Right cardiac atrium (tissue), 5 donors: ENCODE measurements at regions not wholly inside any gene's neighbourhood (a gene's known extent, or its start where the extent isn't known, plus 50 kb on each side); places are given as distances from the start of the nearest gene placed in this dataset.

Source experiments
- ATAC-seq, 2 donors: fragments of 200-7000 bp; cut with Tn5 transposase; one replicate each; pipeline versions ENCODE4 v1.8.0 to v1.9.1; 2020; ENCODE audit warnings: moderate library complexity in 2 of 2, mild to moderate bottlenecking in 1 of 2
- DNase-seq, 3 donors: peaks; one replicate each; pipeline ENCODE4 v3.0.0-alpha.2; 2020
- H3K27ac ChIP-seq: one replicate; pipeline ENCODE4 v1.5.1; 2013; ENCODE audit warnings: mild to moderate bottlenecking, low read length, control low read depth, moderate library complexity
- H3K27me3 ChIP-seq: one replicate; pipeline ENCODE4 v1.6.1; 2013; ENCODE audit not compliant: control insufficient read depth, insufficient read depth
- H3K4me1 ChIP-seq: one replicate; pipeline ENCODE4 v1.6.1; 2013; ENCODE audit warnings: low read length; ENCODE audit not compliant: control insufficient read depth, insufficient read depth
- H3K4me3 ChIP-seq: one replicate; pipeline ENCODE4 v1.5.1; 2013; ENCODE audit warnings: low read length, control low read depth
- H3K9me3 ChIP-seq: one replicate; pipeline ENCODE4 v1.6.1; 2013; ENCODE audit warnings: low read length; ENCODE audit not compliant: control insufficient read depth
- WGBS: extraction: QIAGEN DNeasy Blood & Tissue Kit; methylation state at CpG from one replicate; pipeline ENCODE4 v1.1.7; 2013; 5-methylcytosine and 5-hydroxymethylcytosine counted together
- intact Hi-C, 4 donors: fragments of 100-400 bp; cut with DNase I; formaldehyde crosslinking; loops; one replicate each; pipeline versions ENCODE4 v1.11.0 to v1.14.0; 2022 to 2023
- donor health status: healthy with polysubstance abuse.
- donor health status: DM: no; HTN: yes; CAD: no.
- donor health status: DM: no; HTN: no; CAD: no.
- donor health status: DM: no; HTN: yes; CAD: no; lungs with severe emphysema.
- donor health status: DM: yes; HTN: yes; CAD: no.

DNA sequence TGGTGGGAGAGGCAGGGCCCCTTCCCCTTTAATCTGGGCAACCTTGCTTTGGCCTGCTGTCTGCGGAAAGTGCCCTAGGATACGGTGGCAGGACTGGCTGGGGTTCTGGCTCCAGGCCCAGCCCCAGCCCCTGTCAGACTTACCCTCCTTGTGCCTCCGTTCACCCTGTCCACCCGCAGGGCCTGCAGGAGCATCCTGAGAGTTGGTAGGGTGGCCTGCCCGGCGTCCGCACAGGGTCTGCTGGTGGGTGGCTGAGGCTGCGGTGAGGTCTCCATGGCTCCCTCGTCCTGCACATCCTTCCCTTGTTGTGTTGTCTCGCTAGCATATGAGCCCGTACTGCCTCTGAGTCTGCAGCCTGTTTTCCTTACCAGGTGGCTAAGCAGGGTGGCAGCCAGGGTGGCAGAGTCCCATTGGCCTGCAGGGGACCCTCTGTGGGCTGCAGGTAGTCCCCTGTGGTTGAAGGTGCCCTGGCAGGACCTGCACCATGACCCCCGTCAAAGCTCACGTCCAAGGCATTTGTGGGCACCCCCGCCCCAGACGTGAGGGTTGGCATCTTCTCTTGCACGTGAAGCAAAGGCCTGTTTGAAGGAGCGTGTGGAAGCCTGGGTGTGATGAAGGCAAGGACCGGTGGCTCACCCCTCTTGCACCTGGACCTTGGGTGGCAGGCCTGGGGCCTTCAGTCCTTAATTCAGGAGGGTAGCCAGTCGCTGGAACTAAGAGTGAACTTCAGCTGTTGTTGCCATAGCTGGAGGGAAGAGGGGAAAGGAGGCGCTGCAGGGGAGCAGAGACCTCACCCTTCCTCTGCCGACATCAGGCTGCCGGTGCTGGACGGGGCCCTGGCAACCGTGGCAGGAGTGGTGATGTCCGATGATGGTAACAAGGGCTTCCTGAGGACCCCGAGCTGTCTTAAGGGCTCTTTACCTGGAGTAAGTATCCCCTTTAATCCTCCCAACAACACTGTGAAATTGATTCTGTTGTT is 293.7 kb downstream of the SEC14L1 start:
- Histone ChIP-seq H3K27me3 (no peaks in the 10 kb centered on the region), H3K4me1 (peaks cover 52% of the 10 kb centered on the region), H3K4me3 (no peak overlapping the region), H3K27ac (no peak overlapping the region), H3K9me3 (no peaks in the 10 kb centered on the region)
- intact Hi-C loops, result loop anchor here in 2 of 4 donors (5.0 to 10.0 kb wide), 2 partner anchors 60 to 63 kb away; no protein-coding TSS in a partner anchor
- WGBS, result 72% methylated on average over 26 of the region's 26 CpGs
- DNase-seq, result no peak
- ATAC-seq, result no peak

- H3K4me3 ChIP-seq, result no peak overlapping the region
- intact Hi-C loops, result loop anchor here in 1 of 4 donors (10.0 kb wide), 1 partner anchor 59 kb away; no protein-coding TSS in a partner anchor
- H3K9me3 ChIP-seq, result no peaks in the 10 kb centered on the region
- no peaks in the 10 kb centered on the region for H3K27me3 ChIP-seq
- H3K27ac ChIP-seq, result peak overlapping the region; percentile 13
- peaks cover 52% of the 10 kb centered on the region for H3K4me1 ChIP-seq
- WGBS, result 57% methylated on average over 24 of the region's 24 CpGs
- DNase-seq, result peak in 1 of 3 donors; percentile 27
- peak in 1 of 2 donors; percentile 21 for ATAC-seq
Observed at GRCh38 chr17:77435272-77436057, 294.7 kb downstream of the SEC14L1 start.

- Histone ChIP-seq H3K27me3 (no peaks in the 10 kb centered on the region), H3K9me3 (no peaks in the 10 kb centered on the region), H3K27ac (peak overlapping the region; percentile 13), H3K4me1 (peaks cover 58% of the 10 kb centered on the region), H3K4me3 (no peak overlapping the region)
- intact Hi-C loops, result loop anchor here in 1 of 4 donors (10.0 kb wide), 1 partner anchor 59 kb away; no protein-coding TSS in a partner anchor
- DNase-seq, result peak; percentile 74 to 86 (median 86)
- WGBS, result 23% methylated on average over 11 of the region's 11 CpGs
- peak; percentile 77 to 88 for ATAC-seq
Observed at GRCh38 chr17:77436058-77436442, 295.3 kb downstream of the SEC14L1 start.

GRCh38 chr17:77436481-77436880 is 295.7 kb downstream of the SEC14L1 start:
- Histone ChIP-seq H3K27ac (no peak overlapping the region), H3K9me3 (no peaks in the 10 kb centered on the region), H3K4me3 (no peak overlapping the region), H3K4me1 (peaks cover 61% of the 10 kb centered on the region), H3K27me3 (no peaks in the 10 kb centered on the region)
- 32% methylated on average over 11 of the region's 11 CpGs for WGBS
- intact Hi-C loops, result loop anchor here in 1 of 4 donors (10.0 kb wide), 1 partner anchor 58 kb away; no protein-coding TSS in a partner anchor
- ATAC-seq, result no peak
- no peak for DNase-seq

DNA sequence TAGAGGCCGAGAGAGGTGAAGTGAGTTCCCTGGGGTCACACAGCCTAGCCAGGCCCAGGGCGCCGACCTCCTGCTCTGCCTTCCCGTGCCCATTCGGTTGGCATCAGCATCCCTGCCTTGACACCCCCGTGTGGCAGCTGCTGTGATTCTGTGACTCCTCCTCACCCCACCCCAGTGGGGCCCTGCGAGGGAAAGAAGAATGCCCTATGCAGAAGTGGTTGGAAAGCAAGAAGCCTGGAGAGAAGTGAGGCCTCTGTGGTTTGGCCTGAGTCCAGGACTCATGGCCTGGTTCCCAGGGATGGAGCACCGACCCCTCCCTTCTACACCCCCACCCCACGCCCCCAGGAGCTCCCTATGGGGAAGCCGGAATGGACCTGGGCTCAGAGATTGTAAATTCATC is 296.2 kb downstream of the SEC14L1 start:
- DNase-seq, result peak; percentile 66 to 89 (median 82)
- H3K4me1 ChIP-seq, result peaks cover 61% of the 10 kb centered on the region
- intact Hi-C loops, result loop anchor here in 1 of 4 donors (10.0 kb wide), 1 partner anchor 58 kb away; no protein-coding TSS in a partner anchor
- no peak overlapping the region for H3K4me3 ChIP-seq
- ATAC-seq, result peak in 1 of 2 donors; percentile 3
- H3K27ac ChIP-seq, result no peak overlapping the region
- H3K9me3 ChIP-seq, result no peaks in the 10 kb centered on the region
- WGBS, result 17% methylated on average over 10 of the region's 10 CpGs
- H3K27me3 ChIP-seq, result no peaks in the 10 kb centered on the region

- H3K4me3 ChIP-seq, result no peak overlapping the region
- no peak for ATAC-seq
- H3K27ac ChIP-seq, result no peak overlapping the region
- H3K27me3 ChIP-seq, result no peaks in the 10 kb centered on the region
- H3K9me3 ChIP-seq, result no peaks in the 10 kb centered on the region
- intact Hi-C loops, result loop anchor here in 1 of 4 donors (10.0 kb wide), 1 partner anchor 57 kb away; no protein-coding TSS in a partner anchor
- 85% methylated on average over 12 of the region's 12 CpGs for WGBS
- H3K4me1 ChIP-seq, result peaks cover 61% of the 10 kb centered on the region
- peak in 1 of 3 donors; percentile 20 for DNase-seq
Observed at GRCh38 chr17:77437747-77438146, 297.0 kb downstream of the SEC14L1 start.

GRCh38 chr17:77438241-77439188 is 297.7 kb downstream of the SEC14L1 start:
- ATAC-seq, result no peak

DNA sequence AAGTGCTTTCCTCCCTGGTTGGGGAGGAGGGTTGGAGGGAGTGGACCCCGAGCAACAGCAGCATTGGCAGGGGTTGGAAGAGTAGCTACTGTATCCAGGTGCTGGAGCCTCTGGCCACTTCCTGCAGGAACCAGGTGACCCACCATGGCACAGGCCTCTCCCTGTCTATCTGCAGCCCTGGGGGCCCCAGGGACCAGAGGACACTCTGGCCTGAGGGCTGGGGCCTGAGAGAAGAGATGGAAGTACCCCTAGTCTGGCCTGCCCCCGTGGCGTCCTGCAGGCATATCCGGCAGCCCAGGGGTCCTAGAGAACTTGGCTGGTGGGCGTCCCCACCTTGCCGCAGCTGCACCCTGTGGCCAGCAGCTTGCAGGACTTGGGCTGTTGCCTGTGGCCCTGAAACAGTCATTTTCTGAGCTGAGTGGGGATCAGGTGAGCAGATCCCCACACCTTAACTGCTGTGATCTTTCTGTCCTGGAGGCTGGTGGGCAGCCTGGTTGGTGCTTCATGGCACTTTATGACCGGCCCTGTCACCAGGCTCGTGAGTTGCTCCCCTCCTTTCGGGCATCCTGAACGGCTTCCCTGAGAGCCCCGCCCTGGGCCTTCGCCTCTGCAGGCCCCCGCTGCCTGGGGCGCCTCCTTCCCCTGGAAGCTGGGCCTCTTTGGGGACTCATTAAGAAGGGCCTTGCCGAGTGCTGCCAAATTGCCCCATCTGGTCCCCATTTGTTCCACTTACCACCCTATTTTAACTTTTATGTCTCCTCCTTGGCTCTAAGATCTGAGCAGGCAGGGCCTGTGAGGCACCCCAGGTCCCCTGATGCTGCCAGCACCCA is 298.6 kb downstream of the SEC14L1 start:
- H3K4me3 ChIP-seq, result no peak overlapping the region
- WGBS, result 48% methylated on average over 15 of the region's 15 CpGs
- H3K27me3 ChIP-seq, result no peaks in the 10 kb centered on the region
- peaks cover 56% of the 10 kb centered on the region for H3K4me1 ChIP-seq
- intact Hi-C loops, result loop anchor here in 1 of 4 donors (10.0 kb wide), 1 partner anchor 55 kb away; no protein-coding TSS in a partner anchor
- DNase-seq, result peak in 2 of 3 donors; percentile 66 to 69
- ATAC-seq, result no peak
- H3K27ac ChIP-seq, result no peak overlapping the region
- no peaks in the 10 kb centered on the region for H3K9me3 ChIP-seq

More at GRCh38 chr17:77438241-77439188, 297.7 kb downstream of the SEC14L1 start:
- H3K4me3 ChIP-seq, result no peak overlapping the region
- DNase-seq, result no peak
- H3K27me3 ChIP-seq, result no peaks in the 10 kb centered on the region
- no peak overlapping the region for H3K27ac ChIP-seq
- peaks cover 61% of the 10 kb centered on the region for H3K4me1 ChIP-seq
- no peaks in the 10 kb centered on the region for H3K9me3 ChIP-seq
- 62% methylated on average over 14 of the region's 14 CpGs for WGBS
- intact Hi-C loops, result loop anchor here in 1 of 4 donors (10.0 kb wide), 1 partner anchor 56 kb away; no protein-coding TSS in a partner anchor

- ATAC-seq (no peak), DNase-seq (no peak)
- H3K27ac ChIP-seq, result no peak overlapping the region
- no peaks in the 10 kb centered on the region for H3K27me3 ChIP-seq
- H3K4me3 ChIP-seq, result no peak overlapping the region
- intact Hi-C loops, result no loop called here
- no peaks in the 10 kb centered on the region for H3K9me3 ChIP-seq
- 41% methylated on average over 12 of the region's 12 CpGs for WGBS
- peaks cover 55% of the 10 kb centered on the region for H3K4me1 ChIP-seq
Observed at GRCh38 chr17:77440560-77440981, 299.8 kb downstream of the SEC14L1 start.
